GM21737 (cell line): ENCODE measurements at regions not wholly inside any gene's neighbourhood (a gene's known extent, or its start where the extent isn't known, plus 50 kb on each side); places are given as distances from the start of the nearest gene placed in this dataset.
"Not testable (repeated sequence)": the region's sequence is repeated elsewhere in the genome, so short reads cannot be mapped to it uniquely, and the experiment has no call there.

Experiments
- ATAC-seq: cut with Tn5 transposase; IDR thresholded peaks from one replicate; pipeline ENCODE4 v1.9.1; 2021; ENCODE audit warnings: mild to moderate bottlenecking, moderate library complexity; ENCODE audit not compliant: unreplicated experiment

- ATAC-seq, result no peak
Observed at GRCh38 chr6:133046576-133046975, 194.6 kb upstream of the EYA4 start.

GRCh38 chr6:133047065-133047665 is 194.0 kb upstream of the EYA4 start:
- no peak for ATAC-seq

- ATAC-seq, result no peak
Observed at GRCh38 chr6:133047706-133048105, 193.5 kb upstream of the EYA4 start.

- ATAC-seq, result no peak
Observed at GRCh38 chr6:133051240-133051639, 189.9 kb upstream of the EYA4 start.

GRCh38 chr6:133052465-133052864 is 188.7 kb upstream of the EYA4 start:
- no peak for ATAC-seq

GRCh38 chr6:133055441-133055966 is 185.7 kb upstream of the EYA4 start:
- no peak for ATAC-seq

- no peak for ATAC-seq
Observed at GRCh38 chr6:133057352-133057751, 183.8 kb upstream of the EYA4 start.

- ATAC-seq, result no peak
Observed at GRCh38 chr6:133062077-133062476, 179.1 kb upstream of the EYA4 start.

GRCh38 chr6:133062696-133063306 is 178.4 kb upstream of the EYA4 start:
- ATAC-seq, result no peak

- no peak for ATAC-seq
Observed at GRCh38 chr6:133067960-133068359, 173.2 kb upstream of the EYA4 start.

GRCh38 chr6:133070410-133071043 is 170.6 kb upstream of the EYA4 start:
- no peak for ATAC-seq

GRCh38 chr6:133079901-133080300 is 161.3 kb upstream of the EYA4 start:
- ATAC-seq, result no peak

- no peak for ATAC-seq
Observed at GRCh38 chr6:133083248-133083967, 157.7 kb upstream of the EYA4 start.

GRCh38 chr6:133085471-133085870 is 155.7 kb upstream of the EYA4 start:
- ATAC-seq, result no peak

- ATAC-seq, result no peak
Observed at GRCh38 chr6:133085896-133086295, 155.3 kb upstream of the EYA4 start.

GRCh38 chr6:133088931-133089695 is 152.0 kb upstream of the EYA4 start:
- no peak for ATAC-seq

GRCh38 chr6:133092199-133092598 is 149.0 kb upstream of the EYA4 start:
- ATAC-seq, result no peak

GRCh38 chr6:133092771-133093170 is 148.4 kb upstream of the EYA4 start:
- ATAC-seq, result no peak

GRCh38 chr6:133093211-133093610 is 147.9 kb upstream of the EYA4 start:
- not testable (repeated sequence) for ATAC-seq

GRCh38 chr6:133093956-133094355 is 147.2 kb upstream of the EYA4 start:
- ATAC-seq, result no peak

- ATAC-seq, result no peak
Observed at GRCh38 chr6:133097208-133097607, 143.9 kb upstream of the EYA4 start.
